ENCODE measurements at regions not wholly inside any gene's neighbourhood (a gene's known extent, or its start where the extent isn't known, plus 50 kb on each side); places are given as distances from the start of the nearest gene placed in this dataset.
A peak's percentile ranks its signal among the peaks of the same experiment; 100 is the strongest.

DNA sequence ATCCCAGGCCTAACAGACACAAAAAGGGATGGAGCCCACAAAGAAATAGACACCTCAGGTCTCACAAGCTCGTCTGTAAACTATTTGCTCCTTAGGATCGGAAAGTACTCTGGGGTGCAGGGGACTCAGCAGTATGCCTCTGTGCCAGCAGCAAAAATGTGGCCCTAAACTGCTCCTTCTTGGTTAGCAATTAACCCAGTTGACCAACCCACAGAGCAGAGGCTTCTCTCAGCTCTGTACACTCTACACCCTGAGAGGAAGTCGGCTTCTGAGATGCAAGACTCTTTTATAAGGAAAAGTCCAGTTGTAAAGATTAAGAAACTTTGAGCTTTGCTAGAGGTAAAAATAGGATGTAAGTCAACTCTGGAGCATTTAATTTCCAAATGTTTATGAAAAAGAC lies 156.3 kb upstream of the PRSS58 start:
- ATAC-seq: no peak
- no peaks in the 10 kb centered on the region for H3K36me3 Mint-ChIP-seq
- H3K4me3 Mint-ChIP-seq: no peak overlapping the region
- no peaks in the 10 kb centered on the region for H3K4me1 Mint-ChIP-seq
- H3K9me3 Mint-ChIP-seq: no peaks in the 10 kb centered on the region
- H3K27ac Mint-ChIP-seq: no peak overlapping the region
- H3K27me3 Mint-ChIP-seq: peaks cover 15% of the 10 kb centered on the region

DNA sequence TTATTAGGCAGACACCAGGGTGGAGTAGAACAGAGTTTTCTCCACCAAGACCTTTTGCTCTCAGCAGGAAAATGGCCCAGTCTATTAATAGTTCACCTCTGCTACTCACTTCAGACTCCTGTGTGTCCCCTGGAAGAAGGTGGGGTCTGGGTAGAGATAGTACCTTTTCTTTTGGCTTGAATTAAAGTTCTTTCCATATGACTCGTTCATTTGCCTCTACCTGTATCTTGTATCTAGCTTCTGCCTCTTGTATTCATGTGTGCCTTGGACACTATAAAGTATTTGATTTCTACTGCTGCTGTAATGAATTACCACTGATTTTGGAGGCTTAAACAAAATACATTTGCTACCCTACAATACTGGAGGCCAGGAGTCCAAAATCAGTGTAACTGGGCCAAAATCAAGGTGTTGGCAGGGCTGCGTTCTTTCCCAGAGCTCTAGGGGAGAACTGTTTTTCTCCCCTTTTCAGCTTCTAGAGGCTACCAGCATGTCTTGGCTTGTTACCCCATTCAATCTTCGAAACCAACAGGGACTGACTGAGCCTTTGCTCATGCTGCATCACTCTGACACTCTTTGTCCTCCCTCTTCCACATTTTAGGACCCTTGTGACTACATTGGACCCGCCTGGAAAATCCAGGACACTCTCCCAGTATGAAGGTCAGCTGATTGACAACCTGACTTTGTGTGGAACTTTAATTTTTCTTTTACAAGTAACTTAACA lies 155.6 kb upstream of the PRSS58 start:
- Mint-ChIP-seq H3K4me1 (no peaks in the 10 kb centered on the region), H3K36me3 (no peaks in the 10 kb centered on the region), H3K27me3 (peaks cover 20% of the 10 kb centered on the region), H3K27ac (no peak overlapping the region), H3K4me3 (no peak overlapping the region), H3K9me3 (no peaks in the 10 kb centered on the region)
- ATAC-seq: no peak

DNA sequence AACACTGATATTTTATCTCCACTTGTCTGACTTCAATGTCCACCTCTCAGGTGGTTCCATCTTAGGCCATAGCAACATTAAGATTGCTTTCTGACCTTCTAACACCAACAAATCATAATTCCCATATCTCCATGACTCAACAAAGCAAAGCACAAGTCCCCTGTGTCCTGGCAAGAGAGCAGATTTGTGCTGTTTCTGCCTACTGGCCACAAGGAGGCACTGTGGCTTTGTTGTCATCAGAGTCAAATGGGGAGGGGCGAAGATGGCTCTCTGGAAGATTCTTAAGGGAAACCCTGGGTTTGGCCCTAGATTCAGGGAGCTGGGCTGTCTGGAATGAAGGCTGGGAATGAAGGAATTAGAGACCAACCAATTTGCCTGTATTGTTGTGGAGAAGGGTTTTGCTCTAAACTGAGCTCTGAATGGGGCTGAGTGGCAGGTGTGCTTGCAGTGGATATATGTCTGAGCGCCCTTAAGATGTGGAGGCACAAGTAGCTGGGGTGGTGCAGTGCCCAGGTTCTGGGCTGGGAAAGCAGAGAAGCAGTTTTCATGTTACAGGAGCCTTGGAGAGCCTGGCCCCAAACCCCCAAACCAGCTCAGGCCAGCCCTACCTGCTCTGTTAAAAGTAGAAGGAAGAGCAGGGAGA lies 154.8 kb upstream of the PRSS58 start:
- Mint-ChIP-seq H3K9me3 (no peaks in the 10 kb centered on the region), H3K27me3 (peaks cover 19% of the 10 kb centered on the region), H3K36me3 (no peaks in the 10 kb centered on the region), H3K4me3 (no peak overlapping the region), H3K4me1 (no peaks in the 10 kb centered on the region), H3K27ac (no peak overlapping the region)
- ATAC-seq: no peak

DNA sequence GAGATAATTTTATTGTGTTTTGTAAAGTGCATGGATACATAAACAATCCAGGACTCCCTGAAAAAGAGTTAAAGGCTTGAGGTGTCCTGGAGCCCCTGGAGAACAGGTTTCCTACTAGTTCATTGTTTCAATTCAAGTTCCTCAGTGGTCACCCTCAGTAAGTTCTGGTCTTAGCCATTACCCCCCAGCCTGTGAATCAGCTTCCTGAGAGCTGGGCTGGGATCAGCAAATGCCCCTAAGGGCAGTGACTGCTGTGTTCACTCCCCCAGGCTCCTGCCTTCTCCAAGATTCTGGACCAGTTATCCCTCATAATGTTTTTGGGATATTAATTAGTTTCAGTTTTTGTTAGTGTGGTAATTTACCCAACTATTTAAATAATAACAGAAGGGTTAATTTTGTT lies 151.6 kb upstream of the PRSS58 start:
- no peaks in the 10 kb centered on the region for H3K36me3 Mint-ChIP-seq
- H3K9me3 Mint-ChIP-seq: no peaks in the 10 kb centered on the region
- H3K4me3 Mint-ChIP-seq: no peak overlapping the region
- ATAC-seq: no peak
- H3K27ac Mint-ChIP-seq: no peak overlapping the region
- H3K4me1 Mint-ChIP-seq: no peaks in the 10 kb centered on the region
- peaks cover 20% of the 10 kb centered on the region for H3K27me3 Mint-ChIP-seq

DNA sequence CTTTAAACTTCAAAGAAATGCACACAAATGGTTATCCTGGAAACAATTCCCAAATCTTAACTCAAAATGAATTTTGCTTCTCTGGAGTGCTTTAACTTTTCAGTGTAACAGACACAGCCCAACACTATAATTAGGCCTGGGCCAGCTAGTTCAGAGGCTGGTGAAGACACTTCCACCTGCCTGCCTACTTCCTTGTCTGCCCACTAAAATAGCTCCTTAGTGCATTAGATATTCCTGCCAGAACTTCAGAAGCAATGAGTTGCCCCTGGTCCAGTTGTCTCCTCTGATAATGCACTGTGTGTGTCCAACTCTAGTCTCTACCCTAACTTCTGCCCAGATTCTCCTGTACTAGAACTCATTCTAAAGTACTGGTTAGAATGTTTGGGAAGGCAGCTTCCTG lies 150.9 kb upstream of the PRSS58 start:
- H3K27ac Mint-ChIP-seq: no peak overlapping the region
- H3K36me3 Mint-ChIP-seq: no peaks in the 10 kb centered on the region
- H3K27me3 Mint-ChIP-seq: peaks cover 26% of the 10 kb centered on the region
- H3K9me3 Mint-ChIP-seq: no peaks in the 10 kb centered on the region
- no peak for ATAC-seq
- no peaks in the 10 kb centered on the region for H3K4me1 Mint-ChIP-seq
- H3K4me3 Mint-ChIP-seq: no peak overlapping the region

DNA sequence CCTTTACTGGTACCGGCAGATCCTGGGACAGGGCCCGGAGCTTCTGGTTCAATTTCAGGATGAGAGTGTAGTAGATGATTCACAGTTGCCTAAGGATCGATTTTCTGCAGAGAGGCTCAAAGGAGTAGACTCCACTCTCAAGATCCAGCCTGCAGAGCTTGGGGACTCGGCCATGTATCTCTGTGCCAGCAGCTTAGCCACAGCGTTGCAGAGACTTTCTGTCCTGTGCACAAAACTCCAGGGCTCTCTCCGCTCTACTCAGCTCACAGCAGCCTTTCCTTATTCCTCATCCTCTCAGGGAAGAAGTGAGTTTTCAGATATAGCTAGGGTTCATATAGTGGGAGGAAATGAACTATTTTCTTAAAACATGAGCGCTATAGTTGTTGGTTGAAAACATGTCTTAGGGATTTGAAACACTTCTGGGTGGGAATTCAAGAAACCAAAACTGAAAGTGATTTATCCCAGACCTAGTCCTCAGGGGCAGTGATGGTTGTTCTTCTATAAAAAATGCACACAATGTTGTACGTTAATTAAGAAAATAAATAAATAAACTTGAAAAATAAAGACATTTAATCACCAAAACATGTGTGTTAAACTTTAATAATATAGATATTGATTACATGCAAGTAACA lies 150.2 kb upstream of the PRSS58 start:
- H3K36me3 Mint-ChIP-seq: no peaks in the 10 kb centered on the region
- no peak for ATAC-seq
- H3K4me1 Mint-ChIP-seq: no peaks in the 10 kb centered on the region
- H3K27me3 Mint-ChIP-seq: peaks cover 34% of the 10 kb centered on the region
- no peak overlapping the region for H3K27ac Mint-ChIP-seq
- H3K4me3 Mint-ChIP-seq: no peak overlapping the region
- no peaks in the 10 kb centered on the region for H3K9me3 Mint-ChIP-seq

DNA sequence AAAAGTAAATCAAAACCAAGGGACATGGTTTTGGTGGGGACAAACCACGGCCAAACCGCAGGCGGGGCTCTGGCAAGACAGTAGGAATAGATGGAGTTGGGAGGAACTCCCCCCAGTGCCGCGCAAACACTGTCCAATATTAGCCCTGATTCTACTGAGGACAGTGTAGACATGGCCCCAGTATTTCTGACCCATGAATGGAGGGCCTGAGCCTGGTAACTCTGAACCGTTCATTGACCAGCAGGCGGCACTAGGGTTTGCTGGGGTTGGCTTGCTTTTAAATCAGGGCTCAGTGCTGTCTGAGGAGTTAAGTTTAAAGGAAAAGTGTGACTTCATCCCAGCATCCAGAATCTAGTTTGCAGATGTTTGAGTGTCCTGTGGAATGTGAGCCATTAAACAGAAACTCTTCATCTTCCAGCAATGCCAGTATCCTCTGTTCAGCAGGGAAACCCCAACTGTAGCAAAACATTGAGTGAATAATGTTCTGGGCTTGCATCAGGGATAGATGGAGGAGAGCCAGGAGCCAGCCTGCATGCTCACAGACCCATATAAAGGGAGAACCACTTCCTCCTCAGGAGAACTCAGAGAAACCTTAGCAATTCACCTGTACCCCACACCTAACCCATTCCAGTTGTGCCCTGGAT lies 147.4 kb upstream of the PRSS58 start:
- Mint-ChIP-seq H3K27me3 (peaks cover 39% of the 10 kb centered on the region), H3K4me1 (no peaks in the 10 kb centered on the region), H3K9me3 (no peaks in the 10 kb centered on the region), H3K4me3 (no peak overlapping the region), H3K27ac (no peak overlapping the region), H3K36me3 (no peaks in the 10 kb centered on the region)
- no peak for ATAC-seq

DNA sequence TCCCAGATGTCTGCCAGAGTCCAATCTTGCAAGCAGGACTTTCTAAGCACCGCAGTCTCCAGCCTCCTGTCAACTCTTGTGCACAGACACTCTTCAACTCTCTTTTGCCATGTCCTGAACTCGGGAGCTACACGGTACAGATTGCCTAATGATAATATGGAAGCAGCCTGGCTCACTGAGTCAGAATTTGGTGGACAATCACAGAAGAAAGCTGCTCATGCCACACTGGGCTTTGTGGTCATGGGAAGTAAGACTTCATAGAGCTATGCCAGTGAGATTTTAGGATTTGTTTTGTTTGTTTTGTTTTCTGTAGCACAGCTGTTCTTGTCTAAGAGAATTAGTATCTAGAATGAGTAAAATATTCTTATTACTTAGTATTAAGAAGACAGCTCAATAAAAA lies 144.1 kb upstream of the PRSS58 start:
- H3K9me3 Mint-ChIP-seq: no peaks in the 10 kb centered on the region
- no peaks in the 10 kb centered on the region for H3K36me3 Mint-ChIP-seq
- no peak overlapping the region for H3K27ac Mint-ChIP-seq
- no peak overlapping the region for H3K4me3 Mint-ChIP-seq
- ATAC-seq: no peak
- no peaks in the 10 kb centered on the region for H3K4me1 Mint-ChIP-seq
- H3K27me3 Mint-ChIP-seq: peaks cover 30% of the 10 kb centered on the region

DNA sequence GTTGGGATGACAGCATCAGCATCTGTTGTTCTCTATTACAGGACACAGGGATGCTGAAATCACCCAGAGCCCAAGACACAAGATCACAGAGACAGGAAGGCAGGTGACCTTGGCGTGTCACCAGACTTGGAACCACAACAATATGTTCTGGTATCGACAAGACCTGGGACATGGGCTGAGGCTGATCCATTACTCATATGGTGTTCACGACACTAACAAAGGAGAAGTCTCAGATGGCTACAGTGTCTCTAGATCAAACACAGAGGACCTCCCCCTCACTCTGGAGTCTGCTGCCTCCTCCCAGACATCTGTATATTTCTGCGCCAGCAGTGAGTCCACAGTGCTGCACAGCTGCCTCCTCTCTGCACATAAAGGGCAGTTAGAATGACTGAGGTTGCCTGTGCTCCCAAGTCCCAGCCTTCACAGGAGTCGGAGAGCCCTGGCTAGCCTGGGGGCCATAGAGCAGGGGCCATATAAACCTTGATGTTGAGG lies 142.2 kb upstream of the PRSS58 start:
- H3K27ac Mint-ChIP-seq: no peak overlapping the region
- no peaks in the 10 kb centered on the region for H3K4me1 Mint-ChIP-seq
- H3K4me3 Mint-ChIP-seq: no peak overlapping the region
- no peaks in the 10 kb centered on the region for H3K9me3 Mint-ChIP-seq
- H3K36me3 Mint-ChIP-seq: no peaks in the 10 kb centered on the region
- peaks cover 25% of the 10 kb centered on the region for H3K27me3 Mint-ChIP-seq
- no peak for ATAC-seq

DNA sequence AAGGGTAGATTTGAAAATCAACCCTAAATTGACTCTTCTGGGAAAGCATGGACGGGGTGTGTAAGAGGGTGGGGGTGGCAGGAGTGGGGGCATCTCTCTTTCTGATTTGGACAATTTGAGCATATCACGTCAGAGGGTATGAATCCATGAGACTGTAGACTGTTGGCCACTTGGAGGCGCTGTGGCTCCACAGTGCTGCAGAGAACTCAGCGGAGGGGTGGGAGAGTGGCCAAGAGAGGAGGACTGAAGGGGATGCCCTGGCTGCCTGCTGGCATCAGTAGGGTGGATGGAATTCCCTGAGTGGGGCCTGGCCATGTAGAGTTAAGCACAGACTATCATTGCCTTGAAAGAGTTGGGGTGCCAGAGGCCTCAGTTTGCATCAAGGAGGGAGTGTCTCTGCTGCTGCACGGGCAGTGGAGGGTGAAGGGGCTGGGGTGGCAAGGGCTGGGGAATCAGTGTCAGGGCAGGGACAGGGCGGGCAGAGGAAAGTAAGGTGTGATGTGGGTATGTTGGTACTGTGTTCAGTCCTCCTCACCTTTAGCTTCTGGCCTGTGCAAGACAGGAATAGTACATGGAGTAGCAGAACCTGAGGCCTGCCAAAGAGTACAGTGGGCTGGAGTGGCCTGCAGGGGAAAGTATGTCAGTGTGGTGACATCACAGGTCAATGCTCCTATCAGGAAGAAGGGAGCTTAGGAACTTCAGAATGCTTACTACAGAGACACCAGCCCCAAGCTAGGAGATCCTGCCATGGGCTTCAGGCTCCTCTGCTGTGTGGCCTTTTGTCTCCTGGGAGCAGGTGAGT lies 133.5 kb upstream of the PRSS58 start:
- Mint-ChIP-seq H3K27ac (no peak overlapping the region), H3K36me3 (no peaks in the 10 kb centered on the region), H3K4me1 (no peaks in the 10 kb centered on the region), H3K4me3 (no peak overlapping the region), H3K27me3 (no peaks in the 10 kb centered on the region), H3K9me3 (no peaks in the 10 kb centered on the region)
- peak; percentile 47 for ATAC-seq

DNA sequence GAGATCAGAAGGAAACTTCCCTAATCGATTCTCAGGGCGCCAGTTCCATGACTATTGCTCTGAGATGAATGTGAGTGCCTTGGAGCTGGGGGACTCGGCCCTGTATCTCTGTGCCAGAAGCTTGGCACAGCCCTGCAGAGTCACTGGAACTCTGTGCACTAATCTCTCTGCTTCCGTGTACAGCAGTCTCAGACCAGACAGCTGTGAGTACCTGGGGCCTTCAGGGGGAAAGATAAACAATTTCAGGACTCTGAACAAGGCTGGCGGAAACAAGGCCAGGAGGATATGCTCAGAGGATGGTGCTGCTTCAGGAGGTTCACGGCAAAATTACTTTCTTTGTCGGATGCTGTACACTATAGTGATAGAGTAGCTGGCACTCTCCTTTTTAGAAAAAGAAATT lies 131.7 kb upstream of the PRSS58 start:
- no peak overlapping the region for H3K4me3 Mint-ChIP-seq
- H3K27me3 Mint-ChIP-seq: peaks cover 7% of the 10 kb centered on the region

DNA sequence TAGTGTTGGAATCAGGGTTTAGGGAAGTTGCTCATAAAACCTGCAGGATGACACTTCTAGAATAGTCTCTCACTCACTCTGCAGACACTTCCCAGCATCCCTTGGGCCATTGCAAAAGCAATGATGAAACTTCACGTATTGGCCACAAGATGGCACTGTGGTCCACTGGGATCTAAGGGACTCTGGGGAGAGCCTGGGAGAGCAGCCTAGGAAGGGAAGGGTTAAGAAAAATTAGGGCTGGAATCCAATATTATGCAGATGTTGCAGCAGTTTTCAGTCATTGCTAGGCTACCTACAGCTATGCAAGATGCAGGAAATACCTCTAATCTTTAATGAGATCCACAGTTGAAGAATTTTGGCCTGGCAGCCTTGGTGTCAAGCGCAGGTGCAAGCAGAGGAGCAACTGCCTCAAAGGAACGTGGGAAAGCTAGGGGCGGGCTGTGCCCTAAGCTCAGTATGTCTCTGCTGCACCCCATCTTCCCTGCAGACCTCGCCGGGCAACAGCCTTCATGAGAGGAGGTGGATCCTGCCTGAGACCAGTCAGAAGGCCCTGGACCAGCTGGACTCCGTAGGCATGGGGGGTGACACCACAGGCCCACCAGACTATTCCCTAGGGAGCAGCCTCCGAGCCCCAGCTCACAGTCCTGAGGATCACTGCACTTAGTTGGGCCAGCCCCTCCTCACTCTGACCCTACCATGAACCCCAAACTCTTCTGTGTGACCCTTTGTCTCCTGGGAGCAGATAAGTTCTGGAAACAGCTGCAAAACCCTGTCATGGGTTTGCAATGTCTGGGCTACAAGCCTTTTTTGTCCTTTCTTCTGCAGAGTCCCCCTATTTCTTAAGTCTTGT lies 127.9 kb upstream of the PRSS58 start:
- peaks cover 6% of the 10 kb centered on the region for H3K4me1 Mint-ChIP-seq
- no peak overlapping the region for H3K4me3 Mint-ChIP-seq
- no peak for ATAC-seq
- no peaks in the 10 kb centered on the region for H3K9me3 Mint-ChIP-seq
- peaks cover 32% of the 10 kb centered on the region for H3K27me3 Mint-ChIP-seq
- H3K27ac Mint-ChIP-seq: no peak overlapping the region
- no peaks in the 10 kb centered on the region for H3K36me3 Mint-ChIP-seq

More for the DNA sequence above, 131.7 kb upstream of the PRSS58 start:
- no peak for ATAC-seq
- Mint-ChIP-seq H3K9me3 (no peaks in the 10 kb centered on the region), H3K27ac (no peak overlapping the region), H3K36me3 (no peaks in the 10 kb centered on the region), H3K4me1 (peaks cover 5% of the 10 kb centered on the region)

DNA sequence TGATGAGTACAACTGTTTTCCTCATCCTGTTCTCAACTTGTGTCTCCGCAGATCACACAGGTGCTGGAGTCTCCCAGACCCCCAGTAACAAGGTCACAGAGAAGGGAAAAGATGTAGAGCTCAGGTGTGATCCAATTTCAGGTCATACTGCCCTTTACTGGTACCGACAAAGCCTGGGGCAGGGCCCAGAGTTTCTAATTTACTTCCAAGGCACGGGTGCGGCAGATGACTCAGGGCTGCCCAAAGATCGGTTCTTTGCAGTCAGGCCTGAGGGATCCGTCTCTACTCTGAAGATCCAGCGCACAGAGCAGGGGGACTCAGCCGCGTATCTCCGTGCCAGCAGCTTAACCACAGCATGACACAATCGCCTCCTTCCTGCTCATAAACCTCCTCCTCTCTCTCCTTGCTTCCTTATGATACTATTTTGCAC lies 126.7 kb upstream of the PRSS58 start:
- Mint-ChIP-seq H3K4me3 (no peak overlapping the region), H3K9me3 (no peaks in the 10 kb centered on the region), H3K27me3 (peaks cover 32% of the 10 kb centered on the region), H3K36me3 (no peaks in the 10 kb centered on the region), H3K4me1 (peaks cover 6% of the 10 kb centered on the region), H3K27ac (no peak overlapping the region)
- no peak for ATAC-seq

DNA sequence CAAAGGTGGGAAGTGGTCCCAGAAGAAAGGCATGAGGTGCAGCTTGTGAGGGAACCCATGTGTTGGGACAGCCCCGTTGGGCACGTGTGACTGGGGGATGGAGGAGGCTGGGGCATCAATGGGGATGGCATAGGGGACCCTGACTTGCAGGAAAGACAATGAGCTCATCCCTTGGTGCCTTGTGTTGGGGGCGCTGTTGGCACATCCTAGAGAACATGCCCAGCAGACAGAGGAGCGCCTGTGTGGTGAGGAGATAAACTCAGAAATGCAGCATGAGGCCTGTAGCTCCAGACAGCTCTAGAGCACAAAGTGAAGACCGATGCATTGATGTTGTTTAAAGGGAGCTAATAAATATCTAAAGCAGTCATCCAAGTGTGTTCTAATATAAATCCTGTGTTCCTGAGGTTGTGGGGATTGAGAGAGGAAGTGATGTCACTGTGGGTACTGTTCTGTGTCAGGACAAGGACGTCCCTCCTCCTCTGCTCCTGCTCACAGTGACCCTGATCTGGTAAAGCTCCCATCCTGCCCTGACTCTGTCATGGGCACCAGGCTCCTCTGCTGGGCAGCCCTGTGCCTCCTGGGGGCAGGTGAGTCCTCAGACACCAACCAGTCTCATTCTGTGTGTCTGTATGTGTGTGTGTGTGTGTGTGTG lies 126.1 kb upstream of the PRSS58 start:
- Mint-ChIP-seq H3K36me3 (no peaks in the 10 kb centered on the region), H3K9me3 (no peaks in the 10 kb centered on the region), H3K4me1 (peaks cover 6% of the 10 kb centered on the region), H3K4me3 (no peak overlapping the region), H3K27ac (no peak overlapping the region), H3K27me3 (peaks cover 32% of the 10 kb centered on the region)
- no peak for ATAC-seq
